CD4-positive, CD25-positive, alpha-beta regulatory T cell (primary cell): ENCODE measurements at regions not wholly inside any gene's neighbourhood (a gene's known extent, or its start where the extent isn't known, plus 50 kb on each side); places are given as distances from the start of the nearest gene placed in this dataset.

Experiments
- ATAC-seq, 2 donors: fragments of 150-1000 bp; cut with Tn5 transposase; one replicate each; pipeline ENCODE4 v1.10.0; 2021; ENCODE audit warnings: low read depth in 2 of 2, moderate number of reproducible peaks in 2 of 2, moderate library complexity in 1 of 2
- DNase-seq, 3 donors: peaks; one replicate each; pipeline versions ENCODE4 v3.0.0 to v3.0.0-alpha.2; 2012 to 2022; ENCODE audit warnings: mixed read lengths in 1 of 3
- H3K27ac ChIP-seq: one replicate; pipeline ENCODE4 v1.7.0; 2013; ENCODE audit warnings: mild to moderate bottlenecking, low read length; ENCODE audit not compliant: insufficient read depth, poor library complexity, severe bottlenecking
- H3K27me3 ChIP-seq: one replicate; pipeline ENCODE4 v1.7.0; 2013; ENCODE audit warnings: low read length; ENCODE audit not compliant: control insufficient read depth, insufficient read depth
- H3K36me3 ChIP-seq: one replicate; pipeline ENCODE4 v1.7.0; 2013; ENCODE audit warnings: mild to moderate bottlenecking, low read length, moderate library complexity; ENCODE audit not compliant: control insufficient read depth, insufficient read depth
- H3K4me1 ChIP-seq: 2 replicates; pipeline ENCODE4 v1.7.0; 2013; ENCODE audit warnings: mild to moderate bottlenecking, low read length; ENCODE audit not compliant: insufficient read depth, control insufficient read depth, poor library complexity, severe bottlenecking
- H3K4me3 ChIP-seq: one replicate; pipeline ENCODE4 v1.7.0; 2013; ENCODE audit warnings: low read depth, mild to moderate bottlenecking, low read length, moderate library complexity
- H3K9me3 ChIP-seq, 2 experiments: 1 replicate in 1 of 2; 2 replicates in 1 of 2; pipeline ENCODE4 v1.7.0; 2013; ENCODE audit warnings: low read length in 2 of 2, mild to moderate bottlenecking in 1 of 2, moderate library complexity in 1 of 2; ENCODE audit not compliant: control insufficient read depth in 2 of 2
- H3K27ac Mint-ChIP-seq, 3 donors: one replicate each; pipeline ENCODE4 v1.8.0; 2020 to 2022; ENCODE audit warnings: mild to moderate bottlenecking in 3 of 3, mixed read lengths in 3 of 3, moderate library complexity in 2 of 3
- H3K27me3 Mint-ChIP-seq: one replicate; pipeline ENCODE4 v1.8.0; 2022; ENCODE audit warnings: mild to moderate bottlenecking, mixed read lengths
- H3K36me3 Mint-ChIP-seq: one replicate; pipeline ENCODE4 v1.8.0; 2020; ENCODE audit warnings: mixed read lengths
- H3K4me1 Mint-ChIP-seq, 4 donors: one replicate each; pipeline ENCODE4 v1.8.0; 2020 to 2022; ENCODE audit warnings: mixed read lengths in 4 of 4, mild to moderate bottlenecking in 1 of 4
- H3K4me3 Mint-ChIP-seq, 4 donors: one replicate each; pipeline ENCODE4 v1.8.0; 2020 to 2022; ENCODE audit warnings: mild to moderate bottlenecking in 4 of 4, mixed read lengths in 4 of 4, moderate library complexity in 3 of 4
- H3K9me3 Mint-ChIP-seq, 7 donors: one replicate each; pipeline ENCODE4 v1.8.0; 2020 to 2022; ENCODE audit warnings: mixed read lengths in 7 of 7, mild to moderate bottlenecking in 3 of 7, moderate library complexity in 2 of 7

- Histone ChIP-seq H3K4me3 (no peak overlapping the region), H3K9me3 (no peaks in the 10 kb centered on the region), H3K4me1 (no peaks in the 10 kb centered on the region), H3K27me3 (no peaks in the 10 kb centered on the region), H3K27ac (no peak overlapping the region), H3K36me3 (no peaks in the 10 kb centered on the region)
- Mint-ChIP-seq H3K4me3 (no peak overlapping the region), H3K27ac (no peak overlapping the region), H3K4me1 (no peaks in the 10 kb centered on the region), H3K9me3 (peaks cover 0 to 3% (median 0%) of the 10 kb centered on the region in 7 donors), H3K36me3 (no peaks in the 10 kb centered on the region), H3K27me3 (no peaks in the 10 kb centered on the region)
- ATAC-seq (no peak), DNase-seq (no peak)
Observed at GRCh38 chr11:121961321-121961801, 154.7 kb downstream of the BLID start.

GRCh38 chr11:121958971-121959325 lies 157.1 kb downstream of the BLID start:
- Mint-ChIP-seq H3K27ac (no peak overlapping the region), H3K27me3 (no peaks in the 10 kb centered on the region), H3K4me3 (no peak overlapping the region), H3K4me1 (no peaks in the 10 kb centered on the region), H3K36me3 (no peaks in the 10 kb centered on the region), H3K9me3 (peaks cover 0 to 2% (median 0%) of the 10 kb centered on the region in 7 donors)
- no peaks in the 10 kb centered on the region for H3K36me3 ChIP-seq
- H3K27me3 ChIP-seq = no peaks in the 10 kb centered on the region
- no peak overlapping the region for H3K4me3 ChIP-seq
- H3K4me1 ChIP-seq = no peaks in the 10 kb centered on the region
- H3K27ac ChIP-seq = no peak overlapping the region
- ATAC-seq (no peak), DNase-seq (no peak)
- no peaks in the 10 kb centered on the region for H3K9me3 ChIP-seq

GRCh38 chr11:121958323-121958970 lies 157.6 kb downstream of the BLID start:
- DNase-seq = no peak
- Mint-ChIP-seq H3K27ac (no peak overlapping the region), H3K9me3 (peaks cover 0 to 2% (median 0%) of the 10 kb centered on the region in 7 donors), H3K27me3 (no peaks in the 10 kb centered on the region), H3K4me3 (no peak overlapping the region), H3K4me1 (no peaks in the 10 kb centered on the region), H3K36me3 (no peaks in the 10 kb centered on the region)
- Histone ChIP-seq H3K4me3 (no peak overlapping the region), H3K36me3 (no peaks in the 10 kb centered on the region), H3K9me3 (no peaks in the 10 kb centered on the region), H3K27ac (no peak overlapping the region), H3K4me1 (no peaks in the 10 kb centered on the region), H3K27me3 (no peaks in the 10 kb centered on the region)
- ATAC-seq = no peak

GRCh38 chr11:121953122-121953521 lies 162.9 kb downstream of the BLID start:
- H3K27me3 Mint-ChIP-seq = peaks cover 4% of the 10 kb centered on the region
- Histone ChIP-seq H3K36me3 (no peaks in the 10 kb centered on the region), H3K27ac (no peak overlapping the region), H3K4me1 (no peaks in the 10 kb centered on the region), H3K27me3 (no peaks in the 10 kb centered on the region), H3K9me3 (no peaks in the 10 kb centered on the region), H3K4me3 (no peak overlapping the region)
- H3K4me1 Mint-ChIP-seq = no peaks in the 10 kb centered on the region
- H3K9me3 Mint-ChIP-seq = peaks cover 0 to 2% (median 0%) of the 10 kb centered on the region in 7 donors
- DNase-seq = no peak
- no peaks in the 10 kb centered on the region for H3K36me3 Mint-ChIP-seq
- H3K4me3 Mint-ChIP-seq = no peak overlapping the region
- no peak for ATAC-seq
- H3K27ac Mint-ChIP-seq = no peak overlapping the region

- H3K36me3 ChIP-seq = no peaks in the 10 kb centered on the region
- no peak overlapping the region for H3K27ac ChIP-seq
- H3K4me3 ChIP-seq = no peak overlapping the region
- H3K9me3 ChIP-seq = no peaks in the 10 kb centered on the region
- no peak overlapping the region for H3K27ac Mint-ChIP-seq
- DNase-seq (no peak), ATAC-seq (no peak)
- H3K4me1 Mint-ChIP-seq = no peaks in the 10 kb centered on the region
- no peaks in the 10 kb centered on the region for H3K27me3 ChIP-seq
- H3K4me1 ChIP-seq = no peaks in the 10 kb centered on the region
- H3K4me3 Mint-ChIP-seq = no peak overlapping the region
- H3K9me3 Mint-ChIP-seq = peaks cover 0 to 4% (median 0%) of the 10 kb centered on the region in 7 donors
- no peaks in the 10 kb centered on the region for H3K36me3 Mint-ChIP-seq
- peaks cover 4% of the 10 kb centered on the region for H3K27me3 Mint-ChIP-seq
Observed at GRCh38 chr11:121950160-121950559, 165.9 kb downstream of the BLID start.

- ATAC-seq = no peak
- Mint-ChIP-seq H3K9me3 (peaks cover 0 to 5% (median 0%) of the 10 kb centered on the region in 7 donors), H3K27me3 (peaks cover 4% of the 10 kb centered on the region)
Observed at GRCh38 chr11:121946514-121946913, 169.5 kb downstream of the BLID start.

GRCh38 chr11:121944556-121945230 lies 171.3 kb downstream of the BLID start:
- Mint-ChIP-seq H3K27me3 (no peaks in the 10 kb centered on the region), H3K27ac (peak overlapping the region in 1 of 3 donors; percentile 61), H3K9me3 (peaks cover 0 to 5% (median 0%) of the 10 kb centered on the region in 7 donors), H3K36me3 (no peaks in the 10 kb centered on the region), H3K4me1 (no peaks in the 10 kb centered on the region), H3K4me3 (no peak overlapping the region)
- no peaks in the 10 kb centered on the region for H3K4me1 ChIP-seq
- DNase-seq = no peak
- H3K27me3 ChIP-seq = no peaks in the 10 kb centered on the region
- ATAC-seq = no peak
- no peak overlapping the region for H3K27ac ChIP-seq
- no peak overlapping the region for H3K4me3 ChIP-seq
- no peaks in the 10 kb centered on the region for H3K9me3 ChIP-seq
- no peaks in the 10 kb centered on the region for H3K36me3 ChIP-seq

More at GRCh38 chr11:121946514-121946913, 169.5 kb downstream of the BLID start:
- Histone ChIP-seq H3K27me3 (no peaks in the 10 kb centered on the region), H3K36me3 (no peaks in the 10 kb centered on the region), H3K27ac (no peak overlapping the region), H3K4me1 (no peaks in the 10 kb centered on the region), H3K4me3 (no peak overlapping the region), H3K9me3 (no peaks in the 10 kb centered on the region)
- no peak for DNase-seq
- Mint-ChIP-seq H3K4me1 (no peaks in the 10 kb centered on the region), H3K27ac (no peak overlapping the region), H3K4me3 (no peak overlapping the region), H3K36me3 (no peaks in the 10 kb centered on the region)

GRCh38 chr11:121938076-121938475 lies 177.9 kb downstream of the BLID start:
- ATAC-seq = no peak
- no peaks in the 10 kb centered on the region for H3K27me3 Mint-ChIP-seq
- H3K27me3 ChIP-seq = no peaks in the 10 kb centered on the region
- no peak overlapping the region for H3K27ac ChIP-seq
- no peaks in the 10 kb centered on the region for H3K4me1 Mint-ChIP-seq
- no peak overlapping the region for H3K4me3 ChIP-seq
- no peaks in the 10 kb centered on the region for H3K9me3 ChIP-seq
- H3K4me1 ChIP-seq = no peaks in the 10 kb centered on the region
- H3K4me3 Mint-ChIP-seq = no peak overlapping the region
- no peak overlapping the region for H3K27ac Mint-ChIP-seq
- no peaks in the 10 kb centered on the region for H3K36me3 ChIP-seq
- no peaks in the 10 kb centered on the region for H3K36me3 Mint-ChIP-seq
- H3K9me3 Mint-ChIP-seq = no peaks in the 10 kb centered on the region
- no peak for DNase-seq
